Skin epidermis (tissue), 12 donors: ENCODE measurements at regions not wholly inside any gene's neighbourhood (a gene's known extent, or its start where the extent isn't known, plus 50 kb on each side); places are given as distances from the start of the nearest gene placed in this dataset.
"Not testable (repeated sequence)": the region's sequence is repeated elsewhere in the genome, so short reads cannot be mapped to it uniquely, and the experiment has no call there.

Experiments used
- H3K27ac ChIP-seq, 21 experiments: fragments of 200-600 bp; sonication (generic) in 11 of 21; one replicate each; pipeline ENCODE4 v1.5.0; 2020; ENCODE audit warnings: mild to moderate bottlenecking in 3 of 21, inconsistent platforms in 2 of 21, moderate library complexity in 2 of 21
- H3K4me3 ChIP-seq, 7 experiments: fragments of 200-600 bp; sonication (generic) in 2 of 7; one replicate each; pipeline ENCODE4 v1.5.0; 2020; ENCODE audit warnings: inconsistent platforms in 2 of 7, mild to moderate bottlenecking in 2 of 7, moderate library complexity in 1 of 7

DNA sequence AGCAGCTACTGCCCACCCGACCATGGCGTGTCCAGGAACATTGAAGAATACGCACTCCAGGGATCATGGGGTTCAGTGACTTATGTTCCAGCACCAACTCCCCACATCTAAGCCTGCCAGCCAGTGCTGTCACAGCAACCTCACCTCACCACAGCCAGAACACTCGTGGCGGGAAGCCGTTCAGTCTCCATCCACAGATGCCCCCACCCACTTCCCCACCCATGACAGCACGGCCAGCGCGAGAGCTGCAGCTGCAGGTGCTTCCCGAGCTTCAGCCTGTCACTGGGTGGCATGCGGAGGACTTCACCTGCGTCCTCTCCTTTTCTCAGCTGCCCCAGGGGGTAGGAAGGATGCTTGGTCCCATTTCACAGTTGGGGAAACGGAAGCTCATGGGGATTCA lies 50.3 kb downstream of the RBFOX3 start:
- Histone ChIP-seq H3K27ac (no peak overlapping the region), H3K4me3 (no peak overlapping the region)

DNA sequence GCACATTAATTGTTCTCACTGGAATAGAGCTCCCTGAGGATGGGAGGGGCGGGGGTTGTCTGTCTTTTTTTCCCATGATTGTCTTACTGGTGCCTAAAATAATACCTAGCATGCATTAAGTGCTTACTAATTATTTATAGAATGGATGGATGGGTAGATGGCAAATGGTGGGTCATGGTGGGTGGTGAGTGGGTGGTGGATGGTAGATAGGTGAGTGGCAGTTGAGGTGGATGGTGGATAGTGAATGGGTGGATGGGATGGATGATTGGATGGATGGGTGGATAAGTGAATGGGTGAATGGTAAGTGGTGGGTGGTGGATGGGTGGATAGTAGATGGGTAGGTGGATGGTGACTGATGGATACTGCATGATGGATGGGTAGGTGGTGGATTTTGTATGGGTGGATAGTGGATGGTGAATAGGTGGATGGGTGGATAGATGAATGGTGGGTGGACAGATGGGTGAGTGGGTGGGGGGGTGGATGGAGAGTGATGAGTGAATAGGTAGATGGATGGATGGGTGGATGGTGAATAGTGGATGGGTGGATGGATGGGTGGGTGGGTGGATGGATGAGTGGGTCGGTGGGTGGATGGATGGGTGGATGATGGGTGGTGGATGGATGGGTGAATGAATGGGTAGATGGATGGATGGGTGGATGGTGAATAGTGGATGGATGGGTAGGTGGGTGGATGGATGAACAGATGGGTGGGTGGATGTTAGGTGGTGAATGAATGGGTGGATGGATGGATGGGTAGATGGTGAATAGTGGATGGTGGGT lies 51.6 kb downstream of the RBFOX3 start:
- Histone ChIP-seq H3K4me3 (no peak overlapping the region), H3K27ac (peak overlapping the region in 1 of 21 experiments; percentile 78)

DNA sequence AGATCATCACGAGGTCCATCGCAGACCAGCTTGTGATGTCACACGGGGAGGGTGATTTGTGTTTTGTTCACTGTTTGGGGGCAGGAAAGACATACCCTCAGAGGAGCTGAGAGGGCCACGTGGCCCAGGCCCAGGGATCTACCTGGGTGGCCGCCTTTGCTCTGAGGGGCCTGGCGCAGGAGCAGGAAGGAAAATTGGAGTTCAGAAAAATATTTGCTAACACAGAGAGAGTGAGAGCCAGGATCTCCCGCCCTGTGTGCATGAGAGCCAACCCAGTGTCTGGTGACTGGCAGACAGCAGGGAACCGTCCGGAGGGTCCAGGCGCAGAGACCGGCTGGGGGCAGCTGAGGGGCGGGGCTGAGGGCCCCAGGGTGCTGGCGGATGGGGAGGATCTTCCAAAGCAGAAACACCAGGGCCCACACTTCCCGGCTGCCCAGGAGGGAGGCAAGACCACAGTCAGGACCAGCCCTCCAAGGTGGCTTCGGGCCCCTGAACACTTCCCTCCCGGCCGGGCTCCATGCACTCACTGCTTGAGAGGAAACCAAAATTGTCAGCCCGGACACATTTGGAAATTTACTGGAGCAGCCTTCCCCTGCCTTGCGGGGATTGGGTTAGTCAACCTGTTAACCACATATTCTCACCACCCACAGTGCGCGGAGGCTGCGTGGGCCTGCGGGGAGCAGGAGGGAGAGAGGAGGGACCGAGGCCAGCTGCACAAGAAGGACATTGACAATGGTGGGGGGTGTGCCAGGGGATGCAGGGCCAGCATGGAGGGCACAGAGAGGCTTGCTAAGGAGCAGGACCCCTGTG lies 52.6 kb downstream of the RBFOX3 start:
- Histone ChIP-seq H3K4me3 (no peak overlapping the region), H3K27ac (peak overlapping the region in 2 of 21 experiments; percentile 11 to 78)

DNA sequence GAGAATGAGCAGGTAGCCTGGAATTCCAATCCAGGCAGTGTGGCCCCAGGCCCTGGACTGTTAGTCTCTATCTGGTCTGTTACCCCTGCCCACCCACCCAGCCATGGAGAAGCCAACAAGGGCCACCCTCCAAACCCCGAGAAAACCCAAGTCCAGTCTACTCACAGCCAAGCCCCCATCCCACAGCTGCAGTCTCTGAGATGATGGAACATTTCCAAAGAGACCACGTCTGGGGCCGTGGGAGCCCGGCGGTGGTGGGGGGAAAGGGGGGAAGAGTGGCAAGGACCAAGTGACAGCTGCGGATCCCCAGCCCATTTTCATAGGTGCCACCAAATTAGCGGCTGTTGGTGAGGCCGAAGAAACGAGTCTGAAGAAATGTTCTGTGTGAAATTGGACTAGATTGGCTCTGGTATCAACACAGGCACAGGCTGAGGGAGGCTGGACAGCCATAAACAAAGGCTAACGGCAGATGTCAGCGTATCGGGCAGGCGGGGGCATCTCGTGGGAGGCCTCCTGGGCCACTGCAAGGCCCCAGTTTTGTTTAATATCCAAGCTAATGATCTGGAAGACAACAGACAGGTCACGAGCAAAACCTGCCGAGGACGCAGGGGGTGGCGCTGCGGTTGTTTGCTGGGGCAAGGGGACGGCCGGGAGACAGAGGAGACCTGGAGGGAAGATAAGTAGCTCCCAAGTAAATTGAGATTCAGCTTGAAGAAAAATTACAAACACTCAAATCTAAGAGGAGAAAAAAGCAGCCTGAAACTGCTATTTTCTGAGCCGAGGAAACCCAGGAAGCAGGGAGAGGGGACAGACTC lies 53.4 kb downstream of the RBFOX3 start:
- Histone ChIP-seq H3K27ac (peak overlapping the region in 1 of 21 experiments; percentile 25), H3K4me3 (no peak overlapping the region)

DNA sequence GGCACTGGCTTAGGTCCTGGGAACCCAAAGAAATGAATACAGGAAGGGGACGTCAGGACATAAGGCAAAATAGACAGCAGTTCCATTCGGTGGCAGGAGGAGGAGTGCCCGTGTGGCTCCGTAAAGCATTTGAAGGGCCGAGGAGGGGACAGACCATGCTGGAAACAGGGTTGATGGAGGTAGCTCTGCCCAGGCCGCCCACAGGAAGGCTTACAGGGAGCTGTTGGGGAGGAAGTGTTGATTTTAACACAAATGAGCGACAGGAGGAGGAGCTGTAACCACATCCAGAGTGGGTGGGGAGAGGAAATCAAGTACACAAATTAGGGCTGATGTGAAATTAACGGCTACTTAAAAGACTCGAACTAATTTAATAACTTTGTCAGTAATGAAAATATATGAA lies 54.6 kb downstream of the RBFOX3 start:
- Histone ChIP-seq H3K27ac (no peak overlapping the region), H3K4me3 (no peak overlapping the region)

DNA sequence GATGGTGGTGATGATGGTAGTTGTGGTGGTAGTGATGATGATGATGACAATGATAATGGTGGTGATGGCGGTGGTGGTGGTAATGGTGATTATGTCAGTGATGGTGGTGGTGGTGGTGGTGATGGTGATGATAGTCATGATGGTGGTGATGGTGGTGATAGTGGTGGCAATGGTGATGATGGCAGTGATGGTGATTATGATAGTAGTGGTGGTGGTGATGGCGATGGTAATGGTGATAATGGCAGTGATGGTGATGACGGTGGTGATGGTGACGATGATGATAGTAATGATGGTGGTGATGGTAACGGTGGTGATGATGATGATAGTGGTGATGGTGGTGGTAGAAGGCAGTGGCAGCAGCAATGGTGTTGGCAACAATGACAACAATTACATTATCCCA lies 55.3 kb downstream of the RBFOX3 start:
- Histone ChIP-seq H3K4me3 (no peak overlapping the region), H3K27ac (no peak overlapping the region)

DNA sequence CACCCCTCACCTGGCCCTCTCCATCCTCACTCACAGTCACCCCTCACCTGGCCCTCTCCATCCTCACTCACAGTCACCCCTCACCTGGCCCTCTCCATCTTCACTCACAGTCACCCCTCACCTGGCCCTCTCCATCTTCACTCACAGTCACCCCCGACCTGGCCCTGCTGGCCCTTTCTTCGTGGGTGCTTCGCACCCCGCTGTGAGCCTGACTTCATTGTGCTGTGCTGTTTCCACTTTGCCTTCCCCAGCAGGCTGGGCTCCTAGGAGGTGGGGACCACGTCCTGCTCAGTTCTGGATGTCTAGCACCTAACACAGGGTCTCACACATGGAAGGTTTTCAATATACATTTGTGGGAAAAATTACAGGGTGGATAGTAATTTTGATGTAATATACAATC lies 56.5 kb downstream of the RBFOX3 start:
- H3K27ac ChIP-seq, H3K4me3 ChIP-seq: not testable (repeated sequence)

DNA sequence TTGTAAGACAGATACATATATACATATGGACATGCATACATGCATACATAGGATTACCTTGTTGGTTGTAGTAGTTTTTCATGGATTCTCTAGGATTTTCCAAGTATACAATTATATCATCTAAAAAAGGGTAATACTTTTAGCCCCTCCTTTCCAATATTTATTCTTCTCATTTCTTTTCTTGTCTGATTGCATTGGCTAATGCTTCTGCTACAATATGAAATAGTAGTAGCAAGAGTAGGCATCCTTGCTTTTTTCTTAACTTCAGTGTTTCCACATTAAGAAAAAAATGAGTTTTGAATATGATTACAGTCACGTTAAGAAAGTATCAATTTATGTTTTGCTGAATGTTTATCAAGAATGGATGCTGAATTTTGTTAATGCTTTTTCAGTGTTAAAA lies 58.0 kb downstream of the RBFOX3 start:
- no peak overlapping the region for H3K27ac ChIP-seq
- H3K4me3 ChIP-seq, result no peak overlapping the region

DNA sequence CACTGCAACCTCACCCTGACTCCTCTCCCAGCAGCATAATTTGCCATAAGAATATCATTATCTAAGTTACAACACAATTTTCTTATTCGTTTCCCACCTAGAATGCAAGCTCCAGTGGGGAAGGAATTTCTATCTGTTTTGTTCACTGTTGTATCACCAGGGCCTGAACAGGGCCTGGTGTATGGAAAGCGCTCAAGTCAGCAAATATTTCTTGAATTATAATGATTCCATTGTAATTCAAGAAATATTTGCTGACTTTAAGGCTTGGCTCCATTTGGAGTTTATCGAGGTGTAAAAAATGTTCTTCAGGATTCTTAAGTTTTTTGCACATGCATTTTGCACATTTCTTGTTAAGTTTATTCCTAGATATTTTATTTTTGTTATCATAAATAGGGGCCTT lies 58.4 kb downstream of the RBFOX3 start:
- no peak overlapping the region for H3K27ac ChIP-seq

DNA sequence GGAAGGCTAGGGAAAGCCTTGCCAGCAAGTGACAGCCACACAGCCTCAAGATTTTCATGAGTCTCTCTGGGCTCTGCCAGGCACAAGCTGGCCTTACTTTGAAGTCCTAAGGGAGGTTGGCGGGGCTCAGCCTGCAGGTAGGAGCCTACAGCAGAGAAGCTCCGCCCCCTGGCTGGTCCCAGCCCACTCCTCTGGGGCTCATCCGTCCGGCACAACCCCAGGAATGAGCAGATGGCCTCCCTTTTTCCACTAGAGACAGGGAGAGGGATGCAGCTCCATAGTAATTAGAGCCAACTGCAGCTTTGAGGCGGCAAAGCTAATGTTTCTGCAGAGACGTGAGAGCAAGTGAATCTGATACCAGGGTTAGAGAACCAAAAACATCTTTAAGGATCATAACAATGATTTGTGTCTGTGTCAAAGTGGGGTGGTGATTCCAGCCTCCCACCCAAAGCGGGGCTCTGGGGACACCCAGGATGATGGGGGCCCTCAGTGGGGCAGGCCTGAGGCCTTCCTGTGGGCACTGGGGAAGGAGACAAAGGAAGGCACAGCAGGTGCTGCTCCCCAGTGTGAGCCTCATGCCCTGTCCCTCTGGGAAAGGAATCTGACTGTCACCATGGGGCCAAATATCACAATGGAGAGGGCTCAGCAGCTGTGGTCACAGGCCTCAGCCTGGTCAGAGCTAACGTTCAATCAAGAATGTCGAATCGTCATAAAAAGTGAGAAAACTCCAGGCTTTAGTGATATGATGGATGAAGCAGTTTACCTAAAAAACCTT lies 61.5 kb downstream of the RBFOX3 start:
- Histone ChIP-seq H3K27ac (no peak overlapping the region), H3K4me3 (no peak overlapping the region)

More for the DNA sequence above, 58.4 kb downstream of the RBFOX3 start:
- no peak overlapping the region for H3K4me3 ChIP-seq

DNA sequence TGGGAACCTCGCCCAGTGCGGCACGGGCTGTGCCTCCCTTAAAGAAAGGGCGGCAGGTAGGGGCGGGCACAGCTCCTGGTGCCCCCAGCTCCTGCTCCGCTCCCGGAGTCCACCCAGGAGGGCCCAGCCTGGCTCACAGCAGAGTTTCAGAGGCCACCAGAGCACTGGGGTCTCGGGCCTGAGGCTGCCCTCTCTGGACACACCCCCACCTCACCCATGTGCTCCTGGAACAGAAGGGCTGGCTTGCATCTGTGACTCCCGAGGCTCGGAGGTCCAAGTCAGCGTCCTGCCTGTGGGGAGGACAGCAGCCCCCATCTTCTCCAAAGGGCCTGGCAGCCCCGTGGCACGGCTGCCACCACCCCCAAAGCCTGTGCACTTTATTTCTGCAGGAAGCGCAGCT lies 62.7 kb downstream of the RBFOX3 start:
- no peak overlapping the region for H3K4me3 ChIP-seq
- no peak overlapping the region for H3K27ac ChIP-seq

DNA sequence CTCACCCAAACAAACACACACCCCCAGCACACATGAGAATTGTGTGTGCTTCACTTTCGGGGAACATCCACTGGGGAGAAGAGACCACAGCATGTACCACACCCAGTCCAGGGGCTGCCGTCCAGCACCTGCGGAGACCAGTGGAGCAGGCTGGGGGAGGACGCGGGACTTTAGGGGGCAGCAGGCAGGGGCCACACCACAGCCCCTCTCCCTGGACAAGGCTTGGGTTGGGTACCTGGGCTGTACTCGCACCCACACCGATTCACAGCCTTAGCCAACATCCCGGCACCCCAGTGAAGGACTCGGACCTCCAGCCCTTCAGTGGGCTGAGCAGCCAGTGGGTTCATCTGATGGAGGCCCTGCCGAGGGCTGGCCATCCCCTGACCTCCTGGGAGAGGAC lies 63.3 kb downstream of the RBFOX3 start:
- no peak overlapping the region for H3K27ac ChIP-seq
- H3K4me3 ChIP-seq, result no peak overlapping the region

DNA sequence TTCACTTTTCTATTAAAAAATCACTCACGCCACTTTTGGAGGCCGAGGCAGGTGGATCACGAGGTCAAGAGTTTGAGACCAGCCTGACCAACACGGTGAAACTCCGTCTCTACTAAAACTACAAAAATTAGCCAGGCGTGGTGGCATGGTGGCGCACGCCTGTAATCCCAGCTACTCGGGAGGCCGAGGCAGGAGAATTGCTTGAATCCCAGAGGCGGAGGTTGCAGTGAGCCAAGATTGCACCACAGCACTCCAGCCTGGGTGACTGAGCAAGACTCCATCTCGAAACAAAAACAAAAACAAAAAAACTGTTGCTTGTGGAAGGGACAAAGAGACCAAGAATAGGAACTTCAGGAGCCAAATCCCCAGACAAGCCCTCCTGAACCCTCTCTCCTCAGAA lies 63.7 kb downstream of the RBFOX3 start:
- H3K4me3 ChIP-seq, H3K27ac ChIP-seq: not testable (repeated sequence)

DNA sequence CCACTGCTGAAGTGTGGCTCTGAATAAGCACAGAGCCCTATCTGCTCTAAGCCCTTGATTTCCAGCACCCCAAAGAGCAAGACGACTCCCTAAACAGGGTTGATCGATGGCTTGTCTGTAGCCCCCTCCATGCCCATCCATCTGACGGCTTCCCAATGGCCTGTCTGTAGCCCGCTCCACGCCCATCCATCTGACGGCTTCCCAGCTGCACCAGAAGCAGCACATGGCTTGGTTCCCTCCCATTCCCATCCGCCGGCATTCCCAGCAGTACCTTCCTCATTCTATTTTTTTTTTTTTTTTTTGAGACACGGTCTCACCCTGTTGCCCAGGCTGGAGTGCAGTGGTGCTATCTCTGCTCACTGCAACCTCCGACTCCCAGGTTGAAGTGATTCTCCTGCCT lies 64.5 kb downstream of the RBFOX3 start:
- no peak overlapping the region for H3K27ac ChIP-seq

DNA sequence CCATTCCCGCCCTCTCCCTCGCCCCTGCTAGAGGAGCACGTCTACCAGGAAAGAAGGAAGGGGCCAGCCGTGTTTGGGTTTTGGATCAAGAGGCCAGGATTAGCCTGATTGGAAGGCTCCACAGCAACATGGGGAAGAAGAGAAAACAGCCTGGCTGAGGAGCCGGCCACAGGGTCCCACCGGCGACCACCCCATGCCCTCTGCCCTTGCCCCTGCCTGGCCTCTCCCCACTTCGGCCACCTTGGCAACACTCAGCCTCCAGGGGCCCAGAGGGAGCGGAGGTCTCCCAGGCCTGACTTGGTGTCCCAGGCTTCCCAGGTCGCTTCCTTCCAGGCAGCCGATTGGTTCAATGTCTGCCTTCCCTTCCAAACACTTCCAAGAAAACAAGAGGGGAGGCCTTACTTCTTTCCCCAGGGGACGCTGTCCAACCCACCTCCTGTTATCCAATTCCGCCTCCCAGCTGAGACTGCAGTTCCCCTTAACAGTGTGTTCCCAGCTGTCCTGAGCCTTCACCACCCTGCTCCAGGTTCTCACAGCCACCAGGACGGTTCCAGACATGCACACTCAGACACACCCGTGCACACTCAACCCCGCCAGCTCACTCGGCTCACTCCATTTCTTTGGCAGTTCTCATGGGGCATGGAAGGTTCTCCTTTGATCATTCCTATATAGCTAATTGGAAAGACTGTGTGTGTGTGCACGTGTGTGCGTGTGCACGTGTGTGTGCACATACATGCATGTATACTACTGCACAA lies 65.4 kb downstream of the RBFOX3 start:
- no peak overlapping the region for H3K27ac ChIP-seq
- H3K4me3 ChIP-seq, result no peak overlapping the region

More for the DNA sequence above, 64.5 kb downstream of the RBFOX3 start:
- H3K4me3 ChIP-seq, result no peak overlapping the region

DNA sequence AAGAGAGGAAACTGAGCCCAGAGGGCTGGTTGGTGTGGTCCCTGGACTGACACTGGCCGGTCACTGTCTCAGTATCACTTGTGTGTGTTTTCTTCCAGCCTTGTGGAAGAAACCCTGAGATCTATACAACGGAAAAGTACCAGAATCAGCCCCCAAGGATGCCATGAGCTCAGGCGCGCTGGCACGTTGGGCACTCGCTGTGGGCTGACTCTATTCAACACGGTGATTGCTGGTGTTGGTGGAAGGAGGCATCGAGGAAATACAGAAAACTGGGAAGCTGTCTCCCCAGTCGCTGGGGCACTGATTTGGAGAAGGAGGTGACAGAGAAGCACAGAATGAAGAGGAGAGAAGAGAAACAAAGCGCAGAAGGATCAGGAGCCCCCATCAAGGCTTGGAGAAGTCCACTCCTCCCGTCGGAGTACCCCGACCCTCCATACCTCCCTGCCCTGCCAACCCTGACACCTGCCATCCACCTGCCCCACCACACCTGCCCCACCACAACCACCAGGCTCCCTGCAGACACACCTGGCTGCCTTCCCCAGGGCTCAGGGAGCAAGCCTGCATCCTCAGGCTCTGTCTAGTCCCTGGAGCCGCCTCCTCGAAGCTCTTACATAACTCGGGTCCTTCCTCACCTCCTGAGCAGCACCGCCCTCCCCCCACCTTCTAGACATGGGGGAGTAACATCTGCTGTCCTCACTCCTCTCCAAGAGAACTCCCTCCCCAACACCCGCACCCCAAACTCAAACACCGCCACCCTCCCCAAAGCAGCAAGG lies 66.5 kb downstream of the RBFOX3 start:
- Histone ChIP-seq H3K27ac (no peak overlapping the region), H3K4me3 (no peak overlapping the region)

DNA sequence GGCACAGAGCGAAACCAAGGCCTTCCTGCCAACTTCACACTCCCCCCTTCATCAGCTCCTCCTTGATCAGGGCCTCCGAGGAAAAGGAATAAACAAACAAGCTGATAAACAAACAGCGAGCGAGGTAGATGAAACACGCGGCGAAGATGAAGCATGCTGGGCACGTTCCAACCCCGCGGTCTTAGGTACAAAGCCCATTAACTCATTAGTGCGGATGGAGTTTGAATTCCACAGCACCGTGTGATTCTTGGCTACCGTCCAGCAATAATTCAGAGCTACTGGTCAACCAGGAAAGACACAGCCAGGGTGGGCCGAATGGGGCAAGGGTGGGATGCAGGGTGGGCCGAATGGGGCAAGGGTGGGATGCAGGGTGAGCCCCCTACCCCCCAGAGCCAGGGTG lies 67.3 kb downstream of the RBFOX3 start:
- no peak overlapping the region for H3K27ac ChIP-seq
- no peak overlapping the region for H3K4me3 ChIP-seq

DNA sequence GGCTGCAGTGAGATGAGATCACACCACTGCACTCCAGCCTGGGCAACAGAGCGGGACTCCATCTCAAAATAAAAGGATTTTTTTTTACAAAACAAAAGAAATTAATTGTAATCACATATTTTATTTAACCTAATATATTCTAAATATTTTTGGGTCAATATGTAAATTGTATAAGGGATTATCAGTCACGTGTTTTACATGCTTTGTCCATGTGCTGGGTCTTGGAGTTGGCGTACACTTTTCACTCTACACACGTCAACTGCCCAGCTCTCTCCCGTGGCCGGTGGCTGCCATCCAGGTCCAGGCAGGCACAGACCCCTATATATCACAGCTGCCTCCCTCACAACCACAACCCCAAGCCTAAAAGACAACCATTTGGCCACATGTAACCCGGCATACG lies 68.1 kb downstream of the RBFOX3 start:
- no peak overlapping the region for H3K4me3 ChIP-seq
- no peak overlapping the region for H3K27ac ChIP-seq
